ENCODE measurements at regions not wholly inside any gene's neighbourhood (a gene's known extent, or its start where the extent isn't known, plus 50 kb on each side); places are given as distances from the start of the nearest gene placed in this dataset.

- no peak for DNase-seq
Observed at GRCh38 chr21:28826569-28826968, 166.1 kb downstream of the LTN1 start.

DNA sequence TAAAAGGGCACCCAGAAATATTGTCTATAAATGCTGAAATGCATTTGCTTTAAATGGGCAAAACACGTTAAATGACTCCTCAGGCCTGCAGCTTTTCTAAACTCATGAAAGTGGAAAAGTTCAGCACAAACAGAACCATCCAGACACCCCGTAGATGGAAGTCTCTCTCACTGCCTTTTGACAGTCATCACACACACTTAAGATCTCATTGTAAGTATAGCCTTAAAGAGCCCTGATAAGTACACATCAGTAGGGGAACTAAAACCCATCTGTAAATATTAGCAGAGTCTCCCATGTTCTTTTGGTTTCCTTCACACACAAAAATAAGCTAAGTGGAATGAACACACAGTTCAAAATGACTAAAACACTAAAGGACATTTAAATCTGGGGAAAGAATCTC, 166.7 kb downstream of the LTN1 start:
- no peak for DNase-seq

GRCh38 chr21:28823429-28823828, 169.2 kb downstream of the LTN1 start:
- DNase-seq, result no peak

DNA sequence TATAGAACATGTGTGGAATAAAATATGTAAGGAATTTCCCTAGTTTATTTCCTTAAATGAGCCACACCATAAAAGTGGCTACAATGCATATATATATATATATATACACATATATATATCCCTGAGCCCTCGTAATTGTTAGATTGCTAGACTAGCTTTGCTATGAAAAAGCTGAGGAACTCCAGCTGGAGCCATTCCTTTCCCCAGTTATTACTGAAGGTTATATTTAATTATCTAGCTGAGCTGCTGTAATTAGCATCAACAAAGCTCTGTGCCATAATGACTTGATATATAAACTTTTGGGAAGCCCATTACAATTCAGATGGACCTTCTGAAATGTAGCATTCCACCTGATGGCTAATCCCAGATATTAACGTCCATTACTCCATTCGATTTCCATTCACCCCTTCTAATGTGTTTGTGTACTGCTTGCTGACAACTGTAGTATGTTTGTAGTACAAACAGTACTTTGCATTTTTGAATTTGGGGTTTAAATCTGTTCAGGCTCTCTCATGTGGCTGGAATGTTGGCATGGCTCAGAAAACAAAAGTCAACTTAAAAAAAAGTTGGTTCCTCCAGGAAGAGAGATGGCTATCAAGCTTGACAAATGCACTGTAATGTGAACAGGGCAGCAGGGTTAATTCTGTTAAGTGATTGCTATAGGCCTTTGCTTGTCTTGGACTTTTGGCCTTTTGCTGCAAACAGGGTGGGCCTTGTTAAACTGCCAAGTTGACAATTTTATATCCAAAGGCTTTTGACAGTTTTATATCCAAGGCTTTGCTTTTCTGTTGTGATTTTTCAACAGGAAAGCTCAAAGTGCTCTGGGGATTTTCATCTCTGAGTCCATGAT, 170.0 kb downstream of the LTN1 start:
- DNase-seq, result no peak

DNA sequence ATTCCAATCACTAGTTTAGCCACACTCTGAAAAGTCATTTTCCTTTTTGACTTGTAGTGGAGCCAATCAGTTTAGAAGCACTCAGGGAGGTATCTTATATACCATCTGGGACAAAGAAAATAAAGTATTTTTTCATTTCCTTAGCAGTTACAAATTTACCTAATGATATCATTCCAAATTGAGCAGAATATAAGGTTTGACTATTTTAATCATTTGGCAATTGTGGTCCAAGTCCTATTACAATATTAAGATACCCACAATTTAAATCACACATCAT, 170.6 kb downstream of the LTN1 start:
- no peak for DNase-seq

GRCh38 chr21:28821276-28822122, 171.2 kb downstream of the LTN1 start:
- no peak for DNase-seq

DNA sequence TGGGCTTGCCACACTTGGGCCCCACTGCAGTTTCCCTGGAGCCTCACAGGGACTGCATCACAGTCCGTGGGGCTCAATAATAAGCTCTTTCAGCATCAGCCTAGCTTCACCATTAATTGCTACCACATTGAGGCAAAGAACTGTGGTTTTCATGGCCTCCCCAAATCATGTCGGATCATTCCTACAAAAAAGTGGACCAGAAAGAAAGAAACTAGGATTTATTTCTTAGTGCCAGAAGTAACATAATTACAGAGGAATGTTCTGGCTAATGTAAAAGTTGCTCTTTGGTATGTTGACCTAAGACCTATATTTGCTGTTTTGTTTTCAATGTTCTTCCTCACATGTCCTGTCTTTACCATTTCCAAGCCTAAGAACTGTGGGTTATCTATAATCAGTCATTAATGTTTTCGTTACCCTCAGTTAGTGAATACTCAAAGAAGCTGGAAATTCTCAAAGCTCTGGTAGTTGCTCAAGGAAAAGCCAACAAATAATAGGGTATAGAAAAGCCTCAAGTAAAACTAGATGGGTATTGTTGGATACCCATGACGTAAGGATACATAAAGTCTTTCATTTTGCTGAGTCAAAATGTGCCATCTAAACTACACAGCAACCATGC, 173.9 kb downstream of the LTN1 start:
- DNase-seq, result no peak

DNA sequence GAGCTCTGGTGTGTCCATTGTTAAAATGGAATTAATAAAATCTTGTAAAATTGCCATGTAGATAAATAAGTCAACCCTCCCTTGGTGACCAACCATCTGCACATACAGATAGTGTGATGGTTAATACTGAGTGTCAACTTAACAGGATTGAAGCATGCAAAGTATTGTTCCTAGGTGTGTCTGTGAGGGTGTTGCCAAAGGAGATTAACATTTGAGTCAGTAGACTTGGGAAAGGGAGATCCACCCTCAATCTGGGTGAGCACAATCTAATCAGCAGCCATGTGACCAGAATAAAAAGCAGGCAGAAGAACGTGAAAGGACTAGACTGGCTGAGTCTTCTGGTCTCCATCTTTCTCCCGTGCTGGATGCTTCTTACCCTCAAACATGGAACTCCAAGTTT, 174.8 kb downstream of the LTN1 start:
- DNase-seq, result no peak

DNA sequence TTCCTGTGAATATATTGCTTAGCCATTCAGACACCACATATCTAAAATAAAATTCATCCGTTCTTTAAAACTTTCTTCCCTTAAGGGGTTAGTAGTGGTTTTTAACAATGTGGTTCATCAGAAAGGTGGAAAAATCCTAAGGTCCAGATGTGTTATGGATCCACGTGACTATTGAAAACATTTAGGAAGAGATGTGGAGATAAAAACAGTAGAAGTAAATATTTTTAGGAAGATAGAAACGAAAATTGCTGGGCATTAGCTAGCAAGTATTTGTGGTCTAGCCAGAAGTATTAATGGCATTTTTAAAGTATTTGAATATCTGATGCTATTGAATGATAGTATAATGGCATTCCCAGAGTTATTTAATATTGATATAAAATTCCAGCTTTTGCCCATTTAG, 180.8 kb downstream of the LTN1 start:
- DNase-seq, result no peak

- DNase-seq, result no peak
Observed at GRCh38 chr21:28810826-28811524, 181.7 kb downstream of the LTN1 start.

GRCh38 chr21:28805885-28806284, 186.8 kb downstream of the LTN1 start:
- no peak for DNase-seq

GRCh38 chr21:28804089-28804670, 188.5 kb downstream of the LTN1 start:
- DNase-seq, result no peak

DNA sequence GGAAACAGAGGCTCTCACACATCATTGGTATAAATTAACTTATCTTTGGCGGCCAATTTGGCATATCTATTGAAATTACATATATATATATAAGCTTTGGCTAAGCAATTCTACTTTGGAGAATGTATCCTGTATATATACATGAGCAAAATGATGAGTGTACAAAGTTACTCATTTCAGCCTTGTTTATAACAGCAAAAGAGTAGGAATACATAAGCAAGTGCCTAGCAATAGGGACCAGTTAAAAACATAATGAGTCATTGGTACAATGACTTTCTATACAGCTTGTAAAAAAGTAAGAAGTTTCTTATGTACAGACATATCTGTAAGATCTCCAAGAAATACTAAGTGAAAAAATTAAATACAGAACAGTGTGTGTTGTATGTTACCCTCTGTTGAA, 190.8 kb downstream of the LTN1 start:
- no peak for DNase-seq

DNA sequence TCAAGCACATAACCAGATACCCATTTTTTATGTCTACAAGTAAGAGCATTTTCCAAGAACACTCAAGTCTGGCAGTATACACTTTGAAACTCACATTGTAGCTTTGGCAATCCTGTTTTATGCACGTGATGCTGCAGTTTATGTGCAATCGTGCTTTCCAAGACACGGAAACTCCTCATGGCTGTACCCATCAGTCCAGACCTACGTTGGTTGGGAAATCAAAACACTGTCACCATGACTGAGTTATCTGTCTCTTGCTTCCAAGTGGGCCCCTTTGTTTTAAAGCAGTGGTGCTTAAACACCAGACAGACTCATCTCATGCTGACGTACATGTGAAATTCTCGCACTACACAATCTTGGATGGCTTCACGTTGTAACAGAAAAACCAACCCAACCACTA, 192.8 kb downstream of the LTN1 start:
- DNase-seq, result no peak

GRCh38 chr21:28798798-28799197, 193.9 kb downstream of the LTN1 start:
- DNase-seq, result no peak

DNA sequence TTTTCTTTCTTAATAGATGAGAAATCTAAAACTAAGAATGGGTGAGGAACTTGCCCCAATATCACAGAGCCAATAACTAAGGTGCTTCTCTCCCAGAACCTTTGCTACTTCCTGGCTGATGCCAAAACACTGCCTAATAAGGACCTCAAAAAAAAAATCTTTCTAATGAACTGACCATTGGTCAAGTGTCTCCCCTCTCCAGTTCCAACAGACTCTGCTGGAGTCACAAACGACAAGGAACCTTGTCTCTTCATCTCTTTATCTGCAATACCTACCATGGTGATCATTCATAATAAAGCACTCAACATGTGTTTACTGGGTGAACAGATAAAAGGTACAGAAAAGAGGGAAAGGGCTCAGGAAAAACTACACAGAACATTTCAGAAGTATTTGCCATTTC, 197.4 kb downstream of the LTN1 start:
- no peak for DNase-seq

DNA sequence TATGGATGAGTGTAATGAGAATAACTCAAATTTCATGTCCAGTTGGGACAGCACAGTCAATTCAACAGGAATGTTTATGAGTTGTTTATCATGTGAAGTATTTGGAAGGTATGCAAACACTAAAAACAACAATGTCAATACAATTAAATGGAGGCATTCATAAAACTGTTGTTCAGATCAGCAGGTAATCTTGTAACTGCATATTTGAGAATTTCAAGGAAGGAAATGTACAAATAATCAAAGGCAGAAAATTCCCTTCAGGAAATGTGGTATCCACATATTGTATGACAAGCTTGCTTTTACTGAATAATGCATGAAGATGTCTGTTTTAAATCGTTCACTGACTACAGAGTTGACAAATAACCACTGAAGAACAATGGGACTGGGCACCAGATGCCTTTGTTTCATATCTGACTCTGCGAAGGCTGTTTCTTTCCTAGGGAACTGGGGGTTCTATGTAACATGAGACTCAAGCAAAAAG, 198.3 kb downstream of the LTN1 start:
- DNase-seq, result no peak

GRCh38 chr21:28793043-28793442, 199.6 kb downstream of the LTN1 start:
- DNase-seq, result no peak

- DNase-seq, result no peak
Observed at GRCh38 chr21:28791595-28792282, 200.9 kb downstream of the LTN1 start.

GRCh38 chr21:28790335-28790734, 202.3 kb downstream of the LTN1 start:
- no peak for DNase-seq

DNA sequence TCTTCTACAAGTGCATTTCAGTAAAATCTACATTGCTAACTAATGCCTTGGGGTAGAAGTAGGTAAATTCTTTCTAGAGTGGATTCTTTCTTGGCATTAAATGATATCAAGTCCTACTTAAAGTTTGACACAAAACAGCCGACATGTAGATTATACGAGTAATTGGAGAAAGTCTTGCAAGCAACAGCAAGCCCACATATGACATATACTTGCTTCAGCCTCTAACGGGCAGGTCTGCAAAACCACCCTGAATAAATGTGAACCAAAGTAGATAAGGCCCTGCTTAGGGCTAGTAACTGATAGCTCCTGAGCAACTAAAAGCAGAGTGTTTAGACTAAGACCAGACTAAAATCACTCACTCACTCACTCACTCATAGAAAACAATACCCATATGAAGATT, 203.2 kb downstream of the LTN1 start:
- no peak for DNase-seq

DNA sequence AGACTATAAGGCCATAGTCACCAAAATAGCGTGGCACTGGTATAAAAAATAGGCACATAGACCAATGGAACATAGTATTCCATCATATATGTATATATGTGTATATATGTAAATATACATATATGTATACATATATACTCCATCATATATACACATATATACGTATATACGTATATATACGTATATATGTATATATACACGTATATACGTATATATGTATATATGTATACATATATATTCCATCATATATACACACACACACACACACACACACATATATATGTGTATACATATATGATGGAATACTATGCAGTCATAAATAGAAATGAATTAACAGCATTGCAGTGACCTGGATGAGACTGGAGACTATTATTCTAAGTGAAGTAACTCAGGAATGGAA, 204.6 kb downstream of the LTN1 start:
- no peak for DNase-seq
